Tibial nerve (tissue), 4 donors: ENCODE measurements at regions not wholly inside any gene's neighbourhood (a gene's known extent, or its start where the extent isn't known, plus 50 kb on each side); places are given as distances from the start of the nearest gene placed in this dataset.

ENCODE experiments used
- DNase-seq, 2 donors: peaks; one replicate each; pipeline ENCODE4 v3.0.0-alpha.2; 2019; ENCODE audit warnings: low spot score in 2 of 2
- H3K27ac ChIP-seq, 4 donors: fragments of 200-600 bp; sonication (generic) in 3 of 4; one replicate each; pipeline ENCODE4 v1.5.1; 2017 to 2019; ENCODE audit warnings: mild to moderate bottlenecking in 1 of 4
- H3K27me3 ChIP-seq, 2 donors: fragments of 200-600 bp; sonication (generic) in 1 of 2; one replicate each; pipeline versions ENCODE4 v1.5.1 to v1.6.0; 2017 to 2019
- H3K36me3 ChIP-seq, 3 donors: fragments of 200-600 bp; sonication (generic); one replicate each; pipeline ENCODE4 v1.5.1; 2018 to 2019
- H3K4me1 ChIP-seq, 4 donors: fragments of 200-600 bp; sonication (generic) in 3 of 4; one replicate each; pipeline ENCODE4 v1.5.1; 2017 to 2019
- H3K4me3 ChIP-seq, 4 donors: fragments of 200-600 bp; sonication (generic) in 3 of 4; one replicate each; pipeline ENCODE4 v1.5.1; 2017 to 2019; ENCODE audit warnings: mild to moderate bottlenecking in 1 of 4, moderate library complexity in 1 of 4
- H3K9me3 ChIP-seq, 4 donors: fragments of 200-600 bp; sonication (generic) in 3 of 4; one replicate each; pipeline ENCODE4 v1.5.1; 2017 to 2019
- EP300 ChIP-seq, 2 donors: sonication (generic); formaldehyde crosslinking; IDR thresholded peaks; one replicate each; pipeline ENCODE4 v1.6.1; 2017; ENCODE audit warnings: antibody characterized with exemption in 2 of 2, mild to moderate bottlenecking in 1 of 2
- POLR2A ChIP-seq, 2 donors: fragments of 450-650 bp; IDR thresholded peaks; one replicate each; pipeline ENCODE4 v1.6.1; 2017; ENCODE audit warnings: antibody characterized with exemption in 2 of 2, mild to moderate bottlenecking in 2 of 2, moderate library complexity in 2 of 2
- WGBS, 2 donors: methylation state at CpG; one replicate each; pipeline ENCODE4 v1.1.5; 2018; 5-methylcytosine and 5-hydroxymethylcytosine counted together
- TF ChIP-seq, protein P1 (sequence below), 5 experiments: fragments of 200-600 bp in 3 of 5; fragments of 450-650 bp in 2 of 5; sonication (generic) in 3 of 5; IDR thresholded peaks; one replicate each; pipeline ENCODE4 v1.5.1; 2016 to 2019; ENCODE audit warnings: antibody characterized with exemption in 5 of 5, mild to moderate bottlenecking in 3 of 5, moderate library complexity in 2 of 5

DNA sequence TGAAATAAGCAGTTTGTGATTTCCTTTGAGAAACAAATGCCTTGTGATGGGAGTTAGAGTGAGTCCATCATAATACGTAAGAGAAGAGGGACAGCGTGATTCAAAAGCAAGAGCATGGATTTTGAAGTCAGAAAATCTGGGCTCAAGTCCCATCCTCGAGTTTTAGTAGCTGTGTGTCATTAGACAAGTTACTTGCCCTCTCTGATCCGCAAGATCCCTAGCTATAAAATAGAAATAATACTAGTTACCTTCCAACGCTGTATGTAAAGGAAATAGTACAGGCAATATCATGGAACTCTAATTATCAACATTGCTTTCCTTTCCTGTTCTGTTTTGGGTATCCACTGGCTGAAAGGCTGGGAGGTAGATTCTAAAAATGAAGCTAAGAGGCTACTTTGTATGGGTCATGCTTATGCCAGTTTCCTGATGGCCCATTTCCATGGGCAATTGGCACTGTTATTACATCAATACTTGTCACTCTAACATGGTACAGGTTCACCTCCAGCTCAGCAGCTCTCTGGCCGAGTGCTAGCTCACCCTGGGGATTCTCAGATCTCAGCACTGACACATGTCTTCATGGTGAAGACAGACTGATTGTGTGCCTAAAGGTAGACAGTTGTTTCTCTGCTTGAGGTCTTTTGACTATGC is 241.7 kb upstream of the KLF4 start:
- DNase-seq, result no peak
- TF ChIP-seq EP300 (IDR thresholded peaks at IDR 0.05), result no peak
- TF ChIP-seq, protein P1, sequence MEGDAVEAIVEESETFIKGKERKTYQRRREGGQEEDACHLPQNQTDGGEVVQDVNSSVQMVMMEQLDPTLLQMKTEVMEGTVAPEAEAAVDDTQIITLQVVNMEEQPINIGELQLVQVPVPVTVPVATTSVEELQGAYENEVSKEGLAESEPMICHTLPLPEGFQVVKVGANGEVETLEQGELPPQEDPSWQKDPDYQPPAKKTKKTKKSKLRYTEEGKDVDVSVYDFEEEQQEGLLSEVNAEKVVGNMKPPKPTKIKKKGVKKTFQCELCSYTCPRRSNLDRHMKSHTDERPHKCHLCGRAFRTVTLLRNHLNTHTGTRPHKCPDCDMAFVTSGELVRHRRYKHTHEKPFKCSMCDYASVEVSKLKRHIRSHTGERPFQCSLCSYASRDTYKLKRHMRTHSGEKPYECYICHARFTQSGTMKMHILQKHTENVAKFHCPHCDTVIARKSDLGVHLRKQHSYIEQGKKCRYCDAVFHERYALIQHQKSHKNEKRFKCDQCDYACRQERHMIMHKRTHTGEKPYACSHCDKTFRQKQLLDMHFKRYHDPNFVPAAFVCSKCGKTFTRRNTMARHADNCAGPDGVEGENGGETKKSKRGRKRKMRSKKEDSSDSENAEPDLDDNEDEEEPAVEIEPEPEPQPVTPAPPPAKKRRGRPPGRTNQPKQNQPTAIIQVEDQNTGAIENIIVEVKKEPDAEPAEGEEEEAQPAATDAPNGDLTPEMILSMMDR (IDR thresholded peaks at IDR 0.05), result no peak
- no peak for TF ChIP-seq POLR2A (IDR thresholded peaks at IDR 0.05)
- no peak overlapping the region for H3K4me3 ChIP-seq
- peaks cover 0 to 42% (median 12%) of the 10 kb centered on the region in 4 donors for H3K4me1 ChIP-seq
- H3K36me3 ChIP-seq, result no peaks in the 10 kb centered on the region
- peak overlapping the region in 1 of 4 donors; percentile 88 for H3K27ac ChIP-seq
- H3K9me3 ChIP-seq, result no peaks in the 10 kb centered on the region
- WGBS, 2 donors, result 94 to 95% methylated on average over 6 of the region's 6 CpGs
- H3K27me3 ChIP-seq, result no peaks in the 10 kb centered on the region

DNA sequence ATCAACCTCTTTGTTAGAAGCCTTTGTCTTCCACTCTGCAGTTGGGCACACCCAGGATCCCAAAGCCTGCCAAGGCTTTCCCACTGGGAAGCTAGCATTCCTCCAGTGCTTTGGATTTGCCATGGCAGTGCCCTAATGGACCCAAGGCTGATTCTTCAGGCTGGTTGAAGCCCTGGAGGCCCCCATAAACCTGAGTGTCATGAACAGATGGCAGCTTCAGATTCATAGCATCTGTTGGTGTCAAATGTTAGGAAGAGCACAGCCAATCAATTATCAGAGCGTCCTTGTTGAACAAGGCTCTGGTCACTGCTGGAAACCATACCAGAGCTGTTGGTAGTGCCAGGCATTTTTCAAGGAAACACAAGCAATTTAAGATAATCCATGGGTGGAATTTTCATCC is 241.1 kb upstream of the KLF4 start:
- no peak for DNase-seq
- H3K4me3 ChIP-seq, result no peak overlapping the region
- no peak overlapping the region for H3K27ac ChIP-seq
- WGBS, 2 donors, result 94 to 100% methylated on average over 1 of the region's 1 CpG
- TF ChIP-seq EP300 (IDR thresholded peaks at IDR 0.05), result no peak
- TF ChIP-seq POLR2A (IDR thresholded peaks at IDR 0.05), result no peak
- TF ChIP-seq, protein P1 (IDR thresholded peaks at IDR 0.05), result no peak
- no peaks in the 10 kb centered on the region for H3K9me3 ChIP-seq
- no peaks in the 10 kb centered on the region for H3K27me3 ChIP-seq
- peaks cover 0 to 38% (median 12%) of the 10 kb centered on the region in 4 donors for H3K4me1 ChIP-seq
- no peaks in the 10 kb centered on the region for H3K36me3 ChIP-seq

DNA sequence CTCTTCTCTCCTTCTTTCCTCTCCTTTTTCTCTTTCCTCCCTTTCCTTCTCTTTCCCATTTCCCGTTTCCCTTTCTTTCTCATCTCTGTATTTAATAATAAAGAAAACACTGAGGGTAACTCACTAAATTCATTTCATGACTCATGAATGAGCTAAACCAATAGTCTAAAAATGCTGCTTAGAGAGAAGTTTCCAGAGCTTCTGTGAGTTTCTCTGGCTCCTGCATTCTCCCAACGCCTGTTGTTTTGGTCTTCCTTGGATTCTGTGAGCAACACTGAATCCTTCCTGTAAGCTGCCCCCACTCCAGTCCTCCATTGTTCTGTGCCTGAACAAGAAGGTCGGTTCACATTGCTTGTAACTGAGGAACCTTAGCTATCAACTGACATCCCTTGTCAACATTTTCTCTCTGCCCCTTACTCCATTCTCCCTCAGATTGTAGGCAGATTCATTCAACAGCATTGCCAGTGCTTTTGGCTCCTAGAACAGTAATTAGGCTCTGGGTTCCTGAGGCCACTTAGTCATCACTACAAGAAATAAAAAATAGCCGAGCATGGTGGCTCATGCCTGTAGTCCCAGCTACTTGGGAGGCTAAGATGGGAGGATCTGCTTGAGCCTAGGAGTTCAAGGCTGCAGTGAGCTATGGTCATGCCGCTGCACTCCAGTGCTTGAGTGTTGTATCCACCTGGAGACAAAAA is 237.7 kb upstream of the KLF4 start:
- WGBS, 2 donors, result 60 to 64% methylated on average over 5 of the region's 5 CpGs
- DNase-seq, result no peak
- TF ChIP-seq, protein P1 (IDR thresholded peaks at IDR 0.05), result no peak
- TF ChIP-seq EP300 (IDR thresholded peaks at IDR 0.05) (no peak), POLR2A (IDR thresholded peaks at IDR 0.05) (no peak)

DNA sequence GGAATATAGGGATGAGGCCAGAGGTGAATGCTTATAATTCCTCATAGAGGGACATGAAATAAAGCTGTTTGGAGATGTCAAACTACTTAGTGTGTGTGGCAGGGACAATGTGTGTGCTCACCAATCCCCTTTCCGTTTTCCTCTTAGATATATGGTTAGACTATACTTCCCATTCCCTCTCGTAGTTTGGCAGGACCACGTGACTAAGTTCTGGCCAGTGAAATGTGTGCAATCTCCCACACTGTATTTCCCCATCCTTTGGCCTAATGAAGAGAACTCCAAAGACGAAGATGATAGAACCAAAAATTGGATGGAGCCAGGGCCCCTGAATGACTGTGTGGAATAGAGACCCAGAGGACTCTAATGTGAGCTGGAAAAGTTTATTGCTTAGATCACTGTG is 233.4 kb upstream of the KLF4 start:
- WGBS, 2 donors, result 89 to 96% methylated on average over 4 of the region's 4 CpGs

More for the DNA sequence above, 237.7 kb upstream of the KLF4 start:
- H3K36me3 ChIP-seq, result no peaks in the 10 kb centered on the region
- H3K27me3 ChIP-seq, result no peaks in the 10 kb centered on the region
- H3K4me1 ChIP-seq, result peaks cover 0 to 4% (median 0%) of the 10 kb centered on the region in 4 donors
- no peaks in the 10 kb centered on the region for H3K9me3 ChIP-seq
- peak overlapping the region in 1 of 4 donors; percentile 38 for H3K27ac ChIP-seq
- H3K4me3 ChIP-seq, result no peak overlapping the region

More for the DNA sequence above, 233.4 kb upstream of the KLF4 start:
- Histone ChIP-seq H3K4me1 (no peaks in the 10 kb centered on the region), H3K27me3 (no peaks in the 10 kb centered on the region), H3K4me3 (no peak overlapping the region), H3K9me3 (no peaks in the 10 kb centered on the region), H3K27ac (no peak overlapping the region), H3K36me3 (no peaks in the 10 kb centered on the region)
- no peak for DNase-seq
- no peak for TF ChIP-seq POLR2A (IDR thresholded peaks at IDR 0.05)
- TF ChIP-seq, protein P1 (IDR thresholded peaks at IDR 0.05), result no peak
- TF ChIP-seq EP300 (IDR thresholded peaks at IDR 0.05), result no peak
